Upper lobe of right lung (tissue), 1 donor: ENCODE measurements at regions not wholly inside any gene's neighbourhood (a gene's known extent, or its start where the extent isn't known, plus 50 kb on each side); places are given as distances from the start of the nearest gene placed in this dataset.
"Not testable (repeated sequence)": the region's sequence is repeated elsewhere in the genome, so short reads cannot be mapped to it uniquely, and the experiment has no call there.

Source experiments
- ATAC-seq: fragments of 200-7000 bp; cut with Tn5 transposase; one replicate; pipeline ENCODE4 v1.9.1; 2020; ENCODE audit warnings: mild to moderate bottlenecking, moderate library complexity
- DNase-seq: peaks from one replicate; pipeline ENCODE4 v3.0.0-alpha.2; 2020
- H3K27ac ChIP-seq: fragments of 200-600 bp; one replicate; pipeline ENCODE4 v1.8.0; 2022
- H3K27me3 ChIP-seq: fragments of 200-600 bp; one replicate; pipeline ENCODE4 v1.8.0; 2022; ENCODE audit warnings: mild to moderate bottlenecking
- H3K36me3 ChIP-seq: fragments of 200-600 bp; one replicate; pipeline ENCODE4 v1.8.0; 2022
- H3K4me1 ChIP-seq: fragments of 200-600 bp; one replicate; pipeline ENCODE4 v1.8.0; 2022
- H3K4me3 ChIP-seq: fragments of 200-600 bp; one replicate; pipeline ENCODE4 v1.8.0; 2022; ENCODE audit warnings: mild to moderate bottlenecking
- H3K9me3 ChIP-seq: fragments of 200-600 bp; one replicate; pipeline ENCODE4 v1.8.0; 2022
- intact Hi-C: fragments of 100-400 bp; cut with DNase I; formaldehyde crosslinking; loops from one replicate; pipeline ENCODE4 v1.11.0; 2022
- TF ChIP-seq, protein P1 (sequence below): fragments of 200-600 bp; IDR thresholded peaks from one replicate; pipeline ENCODE4 v1.8.0; 2022; ENCODE audit warnings: antibody characterized with exemption
- donor health status: DM: no; HTN: yes; CAD: no; lungs with severe emphysema.

DNA sequence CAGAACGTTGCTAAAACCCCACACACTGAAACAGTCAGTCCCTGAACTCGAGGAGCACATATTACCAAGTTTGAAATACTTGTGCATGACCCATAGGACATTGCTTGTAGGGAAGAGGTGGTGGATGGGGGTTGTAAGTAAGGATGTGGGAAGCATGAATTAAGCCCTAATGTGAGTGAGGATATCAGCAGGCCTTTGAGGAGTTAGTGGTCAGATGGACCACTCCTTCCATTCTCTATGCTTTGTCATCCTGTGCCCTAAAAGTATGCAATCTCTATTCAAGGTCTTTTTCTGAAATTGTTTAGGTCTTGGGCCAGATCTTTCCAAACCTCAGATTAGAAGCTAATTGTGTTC lies 70.9 kb upstream of the SAMSN1 start:
- Histone ChIP-seq H3K27ac (no peak overlapping the region), H3K4me3 (no peak overlapping the region), H3K27me3 (no peaks in the 10 kb centered on the region), H3K36me3 (no peaks in the 10 kb centered on the region), H3K9me3 (no peaks in the 10 kb centered on the region), H3K4me1 (no peaks in the 10 kb centered on the region)
- ATAC-seq (no peak), DNase-seq (no peak)
- TF ChIP-seq, protein P1, sequence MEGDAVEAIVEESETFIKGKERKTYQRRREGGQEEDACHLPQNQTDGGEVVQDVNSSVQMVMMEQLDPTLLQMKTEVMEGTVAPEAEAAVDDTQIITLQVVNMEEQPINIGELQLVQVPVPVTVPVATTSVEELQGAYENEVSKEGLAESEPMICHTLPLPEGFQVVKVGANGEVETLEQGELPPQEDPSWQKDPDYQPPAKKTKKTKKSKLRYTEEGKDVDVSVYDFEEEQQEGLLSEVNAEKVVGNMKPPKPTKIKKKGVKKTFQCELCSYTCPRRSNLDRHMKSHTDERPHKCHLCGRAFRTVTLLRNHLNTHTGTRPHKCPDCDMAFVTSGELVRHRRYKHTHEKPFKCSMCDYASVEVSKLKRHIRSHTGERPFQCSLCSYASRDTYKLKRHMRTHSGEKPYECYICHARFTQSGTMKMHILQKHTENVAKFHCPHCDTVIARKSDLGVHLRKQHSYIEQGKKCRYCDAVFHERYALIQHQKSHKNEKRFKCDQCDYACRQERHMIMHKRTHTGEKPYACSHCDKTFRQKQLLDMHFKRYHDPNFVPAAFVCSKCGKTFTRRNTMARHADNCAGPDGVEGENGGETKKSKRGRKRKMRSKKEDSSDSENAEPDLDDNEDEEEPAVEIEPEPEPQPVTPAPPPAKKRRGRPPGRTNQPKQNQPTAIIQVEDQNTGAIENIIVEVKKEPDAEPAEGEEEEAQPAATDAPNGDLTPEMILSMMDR = no peak
- intact Hi-C loops = no loop called here

- no peaks in the 10 kb centered on the region for H3K4me1 ChIP-seq
- intact Hi-C loops = no loop called here
- no peak overlapping the region for H3K27ac ChIP-seq
- no peaks in the 10 kb centered on the region for H3K36me3 ChIP-seq
- TF ChIP-seq, protein P1 = no peak
- H3K4me3 ChIP-seq = no peak overlapping the region
- DNase-seq = no peak
- H3K9me3 ChIP-seq = no peaks in the 10 kb centered on the region
- ATAC-seq = no peak
- no peaks in the 10 kb centered on the region for H3K27me3 ChIP-seq
Measured at GRCh38 chr21:14616380-14617039, 70.4 kb upstream of the SAMSN1 start.

DNA sequence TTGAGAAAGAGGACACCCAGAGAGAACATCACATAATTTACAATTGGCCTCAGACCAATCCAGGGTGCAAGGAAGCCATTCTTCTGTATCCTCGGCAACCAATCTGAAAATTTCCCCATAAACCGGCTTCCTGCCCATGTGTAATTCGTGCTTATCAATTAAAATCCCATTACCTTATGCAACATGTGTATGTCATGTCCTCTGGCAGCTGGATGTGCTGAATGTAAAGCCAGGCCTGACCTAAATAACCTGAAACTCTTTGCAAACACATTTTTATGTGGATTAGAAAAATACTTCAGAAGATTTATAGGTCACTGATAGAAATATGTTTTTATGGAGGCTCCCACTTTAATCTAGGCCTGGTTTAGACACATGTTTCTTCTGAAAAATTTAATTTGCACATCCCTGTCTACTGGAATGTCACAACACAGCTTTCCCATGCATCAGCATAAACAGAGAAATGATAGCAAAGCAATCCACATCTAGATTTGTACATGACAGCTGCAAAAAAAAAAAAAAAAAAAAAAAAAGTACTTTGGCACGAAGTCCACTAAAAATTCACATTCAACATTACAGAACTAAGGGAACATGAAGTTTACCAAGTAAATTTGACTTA lies 69.4 kb upstream of the SAMSN1 start:
- no peak for DNase-seq
- no peak overlapping the region for H3K4me3 ChIP-seq
- H3K36me3 ChIP-seq = no peaks in the 10 kb centered on the region
- TF ChIP-seq, protein P1 = no peak
- intact Hi-C loops = no loop called here
- no peaks in the 10 kb centered on the region for H3K27me3 ChIP-seq
- ATAC-seq = no peak
- H3K27ac ChIP-seq = no peak overlapping the region
- no peaks in the 10 kb centered on the region for H3K9me3 ChIP-seq
- H3K4me1 ChIP-seq = no peaks in the 10 kb centered on the region

GRCh38 chr21:14614287-14614686 lies 68.2 kb upstream of the SAMSN1 start:
- no peaks in the 10 kb centered on the region for H3K27me3 ChIP-seq
- no peak for DNase-seq
- TF ChIP-seq, protein P1 = no peak
- H3K36me3 ChIP-seq = no peaks in the 10 kb centered on the region
- H3K4me3 ChIP-seq = no peak overlapping the region
- H3K27ac ChIP-seq = no peak overlapping the region
- intact Hi-C loops = no loop called here
- no peak for ATAC-seq
- H3K4me1 ChIP-seq = no peaks in the 10 kb centered on the region
- H3K9me3 ChIP-seq = no peaks in the 10 kb centered on the region

- TF ChIP-seq, protein P1 = no peak
- Histone ChIP-seq H3K4me3 (no peak overlapping the region), H3K27me3 (no peaks in the 10 kb centered on the region), H3K4me1 (no peaks in the 10 kb centered on the region), H3K27ac (no peak overlapping the region), H3K36me3 (no peaks in the 10 kb centered on the region), H3K9me3 (no peaks in the 10 kb centered on the region)
- ATAC-seq (no peak), DNase-seq (no peak)
- intact Hi-C loops = no loop called here
Measured at GRCh38 chr21:14613486-14614224, 67.5 kb upstream of the SAMSN1 start.

DNA sequence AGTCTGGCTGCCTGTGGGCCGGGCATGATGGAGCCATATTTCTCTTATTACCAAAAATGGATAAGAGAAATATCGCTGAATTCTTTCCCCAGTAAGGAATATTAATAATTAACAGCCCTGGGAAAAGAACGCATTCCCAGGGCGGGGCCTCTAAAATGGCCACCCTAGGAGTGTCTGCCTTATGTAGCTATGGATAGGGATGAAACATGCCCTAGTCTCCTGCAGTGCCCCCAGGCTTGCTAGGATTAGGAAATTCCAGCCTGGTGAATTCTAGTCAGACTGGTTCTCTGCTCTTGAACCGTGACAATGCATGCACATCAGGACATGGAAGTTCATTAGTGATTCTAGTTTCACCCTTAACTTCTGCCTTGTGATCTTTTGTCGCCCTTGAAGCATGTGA lies 64.0 kb upstream of the SAMSN1 start:
- H3K9me3 ChIP-seq, H3K4me3 ChIP-seq, DNase-seq, H3K27ac ChIP-seq, intact Hi-C loops, H3K27me3 ChIP-seq, H3K36me3 ChIP-seq, H3K4me1 ChIP-seq, ATAC-seq: not testable (repeated sequence)
